Epithelial cell of esophagus (primary cell): ENCODE measurements at regions not wholly inside any gene's neighbourhood (a gene's known extent, or its start where the extent isn't known, plus 50 kb on each side); places are given as distances from the start of the nearest gene placed in this dataset.
A peak's percentile ranks its signal among the peaks of the same experiment; 100 is the strongest.

Source experiments
- DNase-seq: peaks from one replicate; pipeline ENCODE4 v3.0.0; 2010; ENCODE audit warnings: low read depth
- H3K4me3 ChIP-seq: 2 replicates; pipeline ENCODE4 v1.5.1; 2011; ENCODE audit warnings: mild to moderate bottlenecking, low read length, control low read depth
- TF ChIP-seq, protein P1 (sequence below): IDR thresholded peaks from 2 replicates; pipeline ENCODE4 v1.5.1; 2011; ENCODE audit warnings: low read depth, mild to moderate bottlenecking, low read length, control low read depth, inconsistent platforms; ENCODE audit not compliant: insufficient read depth; ENCODE audit errors: missing control alignments

DNA sequence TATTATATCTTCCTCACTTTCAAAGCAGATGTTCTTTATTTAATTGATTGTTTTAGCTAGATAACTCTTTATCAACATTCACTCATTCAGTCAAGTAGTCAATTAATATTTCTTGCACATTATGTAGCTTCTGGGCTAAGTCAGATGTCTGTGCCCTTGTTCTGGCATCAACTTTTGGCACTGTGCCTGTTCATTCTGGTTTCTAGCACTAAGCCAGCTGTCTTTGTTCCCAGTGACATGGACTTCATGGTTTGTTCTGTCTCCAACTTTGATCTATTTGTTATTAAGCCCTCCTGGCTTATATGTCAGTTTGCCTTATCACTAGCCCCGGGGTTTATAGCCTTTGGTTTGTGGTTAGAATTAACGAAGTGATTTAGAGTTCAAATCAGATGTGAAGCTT is 247.9 kb upstream of the SYT4 start:
- TF ChIP-seq, protein P1, sequence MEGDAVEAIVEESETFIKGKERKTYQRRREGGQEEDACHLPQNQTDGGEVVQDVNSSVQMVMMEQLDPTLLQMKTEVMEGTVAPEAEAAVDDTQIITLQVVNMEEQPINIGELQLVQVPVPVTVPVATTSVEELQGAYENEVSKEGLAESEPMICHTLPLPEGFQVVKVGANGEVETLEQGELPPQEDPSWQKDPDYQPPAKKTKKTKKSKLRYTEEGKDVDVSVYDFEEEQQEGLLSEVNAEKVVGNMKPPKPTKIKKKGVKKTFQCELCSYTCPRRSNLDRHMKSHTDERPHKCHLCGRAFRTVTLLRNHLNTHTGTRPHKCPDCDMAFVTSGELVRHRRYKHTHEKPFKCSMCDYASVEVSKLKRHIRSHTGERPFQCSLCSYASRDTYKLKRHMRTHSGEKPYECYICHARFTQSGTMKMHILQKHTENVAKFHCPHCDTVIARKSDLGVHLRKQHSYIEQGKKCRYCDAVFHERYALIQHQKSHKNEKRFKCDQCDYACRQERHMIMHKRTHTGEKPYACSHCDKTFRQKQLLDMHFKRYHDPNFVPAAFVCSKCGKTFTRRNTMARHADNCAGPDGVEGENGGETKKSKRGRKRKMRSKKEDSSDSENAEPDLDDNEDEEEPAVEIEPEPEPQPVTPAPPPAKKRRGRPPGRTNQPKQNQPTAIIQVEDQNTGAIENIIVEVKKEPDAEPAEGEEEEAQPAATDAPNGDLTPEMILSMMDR: no peak
- no peak for DNase-seq
- H3K4me3 ChIP-seq: no peak overlapping the region

DNA sequence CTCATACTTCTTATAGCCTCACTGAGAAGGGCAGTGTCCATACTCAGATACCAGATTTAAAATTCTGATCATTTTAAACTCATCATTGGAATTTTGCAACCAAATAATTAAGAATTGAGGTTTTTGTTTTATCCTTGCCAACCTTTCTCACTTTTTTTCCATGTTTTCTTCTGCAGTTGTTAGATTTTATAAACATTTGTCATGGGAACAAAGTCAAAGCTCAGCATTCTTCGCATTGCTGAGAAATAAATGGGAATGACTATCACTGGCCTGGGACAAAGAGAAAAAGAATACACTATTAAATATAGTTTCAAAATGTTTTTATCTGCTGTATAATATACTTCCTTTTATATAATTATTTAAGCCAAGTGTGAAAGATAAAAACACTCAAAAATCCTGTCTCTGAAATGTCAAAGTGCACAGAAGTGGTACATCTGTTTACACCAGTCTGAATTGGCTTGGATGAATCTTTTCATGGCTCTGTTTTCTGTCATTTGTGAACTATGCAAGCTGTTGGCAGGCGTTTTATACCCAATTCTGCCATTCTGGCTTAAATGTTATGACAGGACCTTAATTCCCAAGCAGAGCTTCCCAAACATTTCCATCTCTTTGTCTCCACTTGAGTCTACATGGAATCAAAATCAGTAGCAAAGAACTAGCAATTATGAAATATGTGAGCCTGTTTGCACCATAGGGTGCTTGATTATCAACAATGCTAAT is 249.3 kb upstream of the SYT4 start:
- TF ChIP-seq, protein P1: no peak
- no peak overlapping the region for H3K4me3 ChIP-seq
- DNase-seq: no peak

DNA sequence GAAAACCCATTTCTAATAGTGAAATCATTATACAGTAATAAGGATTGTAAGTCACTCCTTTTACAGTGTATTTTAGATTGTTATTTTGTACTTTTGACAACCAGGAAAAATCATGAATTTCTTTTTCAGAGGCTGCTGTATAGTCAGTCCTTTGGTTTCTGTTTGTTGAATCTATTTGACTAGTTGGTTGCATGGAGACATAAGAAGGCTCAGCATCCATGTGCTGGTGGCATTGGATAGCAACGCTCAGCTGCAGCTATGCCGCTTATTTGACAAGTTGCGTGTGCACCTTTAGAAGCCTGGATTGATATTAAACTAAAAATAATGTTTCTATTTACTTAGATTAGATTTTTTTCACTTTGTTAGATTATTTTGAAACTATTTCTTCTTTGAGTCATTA is 254.1 kb upstream of the SYT4 start:
- TF ChIP-seq, protein P1: no peak
- DNase-seq: no peak
- no peak overlapping the region for H3K4me3 ChIP-seq

DNA sequence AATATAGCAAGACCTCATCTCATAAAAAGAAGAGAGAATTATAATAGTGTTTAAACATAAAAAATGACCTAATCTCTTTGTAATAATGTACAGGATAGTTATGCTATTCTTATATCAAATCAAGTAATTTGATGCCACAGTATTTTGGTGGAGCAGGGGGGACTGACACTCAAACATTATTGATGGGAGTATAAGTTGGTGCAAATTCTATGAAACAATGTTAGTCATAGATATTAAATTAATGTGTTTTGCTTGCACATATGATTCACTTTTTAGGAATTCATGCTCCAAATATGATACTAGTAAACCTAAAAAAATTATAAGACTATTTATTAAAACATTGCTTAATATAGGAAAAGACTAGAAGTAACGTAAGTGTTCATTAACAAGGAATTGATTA is 256.1 kb upstream of the SYT4 start:
- no peak for DNase-seq
- no peak overlapping the region for H3K4me3 ChIP-seq
- TF ChIP-seq, protein P1: no peak

DNA sequence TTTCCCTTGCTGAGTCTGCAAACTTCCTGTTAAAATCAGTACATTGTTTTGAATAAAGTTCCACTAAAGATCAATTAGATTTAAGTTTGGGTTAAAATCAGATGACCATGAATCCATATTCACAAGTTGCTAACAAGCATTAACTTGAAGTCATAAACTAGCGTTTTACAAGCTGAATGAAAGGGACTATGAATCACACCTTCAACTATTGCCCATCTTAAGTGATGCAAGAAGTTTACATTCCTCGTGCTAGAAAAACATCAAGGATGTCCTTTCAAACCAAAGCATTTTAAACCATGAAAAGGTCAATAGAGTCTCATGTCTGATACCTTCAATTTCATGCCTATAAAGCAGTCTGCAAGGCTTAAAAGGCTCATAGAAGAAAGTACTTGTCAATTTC is 257.2 kb upstream of the SYT4 start:
- TF ChIP-seq, protein P1: no peak
- H3K4me3 ChIP-seq: no peak overlapping the region
- DNase-seq: peak; percentile 35

DNA sequence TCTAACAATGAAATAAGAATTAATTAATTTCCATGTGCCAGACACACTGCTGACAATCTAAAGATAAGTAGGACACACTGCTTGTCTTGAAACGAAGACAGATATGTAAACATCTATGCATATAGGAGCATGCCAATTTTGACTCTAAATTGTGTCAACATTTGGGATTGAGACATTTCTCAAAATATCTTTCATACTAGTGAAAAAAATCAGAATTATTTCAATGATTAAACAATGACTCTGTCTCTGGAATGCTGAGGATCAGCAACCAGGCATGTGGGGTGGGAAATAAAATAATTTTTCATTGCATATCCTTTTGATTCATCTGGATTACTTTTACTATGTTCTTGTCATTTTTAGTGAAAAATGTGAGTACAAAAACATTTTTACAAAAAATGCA is 262.6 kb upstream of the SYT4 start:
- no peak for DNase-seq
- no peak overlapping the region for H3K4me3 ChIP-seq
- TF ChIP-seq, protein P1: no peak

DNA sequence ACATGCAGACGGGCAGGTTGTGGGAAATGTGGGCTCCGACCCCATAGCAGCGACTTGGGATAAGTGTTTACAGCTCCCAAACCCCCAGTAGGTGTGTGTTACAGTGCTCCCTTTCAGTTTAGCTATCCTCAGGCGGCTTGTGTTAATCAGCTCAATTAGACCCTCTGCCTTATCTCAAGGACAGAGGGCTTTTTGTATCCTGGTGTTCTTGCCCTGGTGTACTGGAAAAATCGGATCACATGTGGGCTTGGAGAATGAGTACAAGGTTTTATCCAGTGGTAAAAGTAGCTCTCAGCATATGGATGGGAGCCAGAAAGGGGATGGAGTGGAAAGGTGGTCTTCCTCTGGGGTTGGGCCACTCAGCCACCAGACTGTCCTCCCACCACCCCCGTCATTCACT is 264.7 kb upstream of the SYT4 start:
- H3K4me3 ChIP-seq: no peak overlapping the region
- TF ChIP-seq, protein P1: no peak
- DNase-seq: no peak
